ENCODE measurements at regions not wholly inside any gene's neighbourhood (a gene's known extent, or its start where the extent isn't known, plus 50 kb on each side); places are given as distances from the start of the nearest gene placed in this dataset.
"Not testable (repeated sequence)": the region's sequence is repeated elsewhere in the genome, so short reads cannot be mapped to it uniquely, and the experiment has no call there.

- no peak for DNase-seq
Measured at GRCh38 chr6:142637624-142638351, 307.2 kb downstream of the HIVEP2 start.

- DNase-seq, result no peak
Measured at GRCh38 chr6:142642651-142643050, 302.3 kb downstream of the HIVEP2 start.

GRCh38 chr6:142644866-142645265 lies 300.1 kb downstream of the HIVEP2 start:
- DNase-seq, result no peak

GRCh38 chr6:142645663-142646062 lies 299.3 kb downstream of the HIVEP2 start:
- no peak for DNase-seq

- no peak for DNase-seq
Measured at GRCh38 chr6:142647449-142648035, 297.4 kb downstream of the HIVEP2 start.

GRCh38 chr6:142648036-142648451 lies 296.9 kb downstream of the HIVEP2 start:
- DNase-seq, result no peak

- no peak for DNase-seq
Measured at GRCh38 chr6:142648526-142648925, 296.4 kb downstream of the HIVEP2 start.

GRCh38 chr6:142649438-142650234 lies 295.3 kb downstream of the HIVEP2 start:
- DNase-seq, result not testable (repeated sequence)

GRCh38 chr6:142651384-142651783 lies 293.6 kb downstream of the HIVEP2 start:
- no peak for DNase-seq

- DNase-seq, result no peak
Measured at GRCh38 chr6:142653710-142654420, 291.1 kb downstream of the HIVEP2 start.

- DNase-seq, result no peak
Measured at GRCh38 chr6:142659661-142660060, 285.3 kb downstream of the HIVEP2 start.

GRCh38 chr6:142665393-142665792 lies 279.6 kb downstream of the HIVEP2 start:
- no peak for DNase-seq

- DNase-seq, result no peak
Measured at GRCh38 chr6:142666599-142667185, 278.3 kb downstream of the HIVEP2 start.

- no peak for DNase-seq
Measured at GRCh38 chr6:142669471-142670351, 275.3 kb downstream of the HIVEP2 start.

- no peak for DNase-seq
Measured at GRCh38 chr6:142671791-142672190, 273.2 kb downstream of the HIVEP2 start.

GRCh38 chr6:142675517-142675916 lies 269.5 kb downstream of the HIVEP2 start:
- DNase-seq, result no peak

- no peak for DNase-seq
Measured at GRCh38 chr6:142676027-142676443, 268.9 kb downstream of the HIVEP2 start.

- no peak for DNase-seq
Measured at GRCh38 chr6:142676647-142677192, 268.3 kb downstream of the HIVEP2 start.

- DNase-seq, result no peak
Measured at GRCh38 chr6:142679907-142680700, 264.9 kb downstream of the HIVEP2 start.

- DNase-seq, result no peak
Measured at GRCh38 chr6:142681099-142681498, 263.9 kb downstream of the HIVEP2 start.

GRCh38 chr6:142682985-142683384 lies 262.0 kb downstream of the HIVEP2 start:
- no peak for DNase-seq

Data from bone marrow (tissue), 2 donors.